CD4-positive, CD25-positive, alpha-beta regulatory T cell (primary cell): ENCODE measurements at regions not wholly inside any gene's neighbourhood (a gene's known extent, or its start where the extent isn't known, plus 50 kb on each side); places are given as distances from the start of the nearest gene placed in this dataset.
"Not testable (repeated sequence)": the region's sequence is repeated elsewhere in the genome, so short reads cannot be mapped to it uniquely, and the experiment has no call there.

Source experiments
- ATAC-seq, 2 donors: fragments of 150-1000 bp; cut with Tn5 transposase; one replicate each; pipeline ENCODE4 v1.10.0; 2021; ENCODE audit warnings: low read depth in 2 of 2, moderate number of reproducible peaks in 2 of 2, moderate library complexity in 1 of 2
- DNase-seq, 3 donors: peaks; one replicate each; pipeline versions ENCODE4 v3.0.0 to v3.0.0-alpha.2; 2012 to 2022; ENCODE audit warnings: mixed read lengths in 1 of 3
- H3K27ac ChIP-seq: one replicate; pipeline ENCODE4 v1.7.0; 2013; ENCODE audit warnings: mild to moderate bottlenecking, low read length; ENCODE audit not compliant: insufficient read depth, poor library complexity, severe bottlenecking
- H3K27me3 ChIP-seq: one replicate; pipeline ENCODE4 v1.7.0; 2013; ENCODE audit warnings: low read length; ENCODE audit not compliant: control insufficient read depth, insufficient read depth
- H3K36me3 ChIP-seq: one replicate; pipeline ENCODE4 v1.7.0; 2013; ENCODE audit warnings: mild to moderate bottlenecking, low read length, moderate library complexity; ENCODE audit not compliant: control insufficient read depth, insufficient read depth
- H3K4me1 ChIP-seq: 2 replicates; pipeline ENCODE4 v1.7.0; 2013; ENCODE audit warnings: mild to moderate bottlenecking, low read length; ENCODE audit not compliant: insufficient read depth, control insufficient read depth, poor library complexity, severe bottlenecking
- H3K4me3 ChIP-seq: one replicate; pipeline ENCODE4 v1.7.0; 2013; ENCODE audit warnings: low read depth, mild to moderate bottlenecking, low read length, moderate library complexity
- H3K9me3 ChIP-seq, 2 experiments: 1 replicate in 1 of 2; 2 replicates in 1 of 2; pipeline ENCODE4 v1.7.0; 2013; ENCODE audit warnings: low read length in 2 of 2, mild to moderate bottlenecking in 1 of 2, moderate library complexity in 1 of 2; ENCODE audit not compliant: control insufficient read depth in 2 of 2
- H3K27ac Mint-ChIP-seq, 3 donors: one replicate each; pipeline ENCODE4 v1.8.0; 2020 to 2022; ENCODE audit warnings: mild to moderate bottlenecking in 3 of 3, mixed read lengths in 3 of 3, moderate library complexity in 2 of 3
- H3K27me3 Mint-ChIP-seq: one replicate; pipeline ENCODE4 v1.8.0; 2022; ENCODE audit warnings: mild to moderate bottlenecking, mixed read lengths
- H3K36me3 Mint-ChIP-seq: one replicate; pipeline ENCODE4 v1.8.0; 2020; ENCODE audit warnings: mixed read lengths
- H3K4me1 Mint-ChIP-seq, 4 donors: one replicate each; pipeline ENCODE4 v1.8.0; 2020 to 2022; ENCODE audit warnings: mixed read lengths in 4 of 4, mild to moderate bottlenecking in 1 of 4
- H3K4me3 Mint-ChIP-seq, 4 donors: one replicate each; pipeline ENCODE4 v1.8.0; 2020 to 2022; ENCODE audit warnings: mild to moderate bottlenecking in 4 of 4, mixed read lengths in 4 of 4, moderate library complexity in 3 of 4
- H3K9me3 Mint-ChIP-seq, 7 donors: one replicate each; pipeline ENCODE4 v1.8.0; 2020 to 2022; ENCODE audit warnings: mixed read lengths in 7 of 7, mild to moderate bottlenecking in 3 of 7, moderate library complexity in 2 of 7

DNA sequence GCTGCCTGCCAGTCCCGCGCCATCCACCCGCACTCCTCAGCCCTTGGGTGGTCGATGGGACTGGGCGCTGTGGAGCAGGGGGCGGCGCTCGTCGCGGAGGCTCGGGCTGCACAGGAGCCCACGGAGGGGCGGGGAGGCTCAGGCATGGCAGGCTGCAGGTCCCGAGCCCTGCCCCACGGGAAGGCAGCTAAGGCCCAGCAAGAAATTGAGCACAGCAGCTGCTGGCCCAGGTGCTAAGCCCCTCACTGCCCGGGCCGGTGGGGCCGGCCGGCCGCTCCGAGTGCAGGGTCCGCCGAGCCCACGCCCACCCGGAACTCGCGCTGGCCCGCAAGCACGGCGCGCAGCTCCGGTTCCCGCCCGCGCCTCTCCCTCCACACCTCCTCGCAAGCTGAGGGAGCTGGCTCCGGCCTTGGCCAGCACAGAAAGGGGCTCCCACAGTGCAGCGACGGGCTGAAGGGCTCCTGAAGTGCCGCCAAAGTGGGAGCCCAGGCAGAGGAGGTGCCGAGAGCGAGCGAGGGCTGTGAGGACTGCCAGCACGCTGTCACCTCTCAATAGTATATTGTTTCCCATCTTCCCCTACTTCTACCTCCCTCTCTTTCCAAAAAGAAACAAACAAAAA is 219.6 kb downstream of the BAMBI start:
- not testable (repeated sequence) for H3K27me3 ChIP-seq, H3K9me3 ChIP-seq, H3K4me3 ChIP-seq, H3K4me1 Mint-ChIP-seq, H3K36me3 Mint-ChIP-seq, H3K36me3 ChIP-seq, H3K27ac ChIP-seq, H3K27ac Mint-ChIP-seq, H3K27me3 Mint-ChIP-seq, DNase-seq, H3K4me3 Mint-ChIP-seq, H3K9me3 Mint-ChIP-seq, H3K4me1 ChIP-seq, ATAC-seq

DNA sequence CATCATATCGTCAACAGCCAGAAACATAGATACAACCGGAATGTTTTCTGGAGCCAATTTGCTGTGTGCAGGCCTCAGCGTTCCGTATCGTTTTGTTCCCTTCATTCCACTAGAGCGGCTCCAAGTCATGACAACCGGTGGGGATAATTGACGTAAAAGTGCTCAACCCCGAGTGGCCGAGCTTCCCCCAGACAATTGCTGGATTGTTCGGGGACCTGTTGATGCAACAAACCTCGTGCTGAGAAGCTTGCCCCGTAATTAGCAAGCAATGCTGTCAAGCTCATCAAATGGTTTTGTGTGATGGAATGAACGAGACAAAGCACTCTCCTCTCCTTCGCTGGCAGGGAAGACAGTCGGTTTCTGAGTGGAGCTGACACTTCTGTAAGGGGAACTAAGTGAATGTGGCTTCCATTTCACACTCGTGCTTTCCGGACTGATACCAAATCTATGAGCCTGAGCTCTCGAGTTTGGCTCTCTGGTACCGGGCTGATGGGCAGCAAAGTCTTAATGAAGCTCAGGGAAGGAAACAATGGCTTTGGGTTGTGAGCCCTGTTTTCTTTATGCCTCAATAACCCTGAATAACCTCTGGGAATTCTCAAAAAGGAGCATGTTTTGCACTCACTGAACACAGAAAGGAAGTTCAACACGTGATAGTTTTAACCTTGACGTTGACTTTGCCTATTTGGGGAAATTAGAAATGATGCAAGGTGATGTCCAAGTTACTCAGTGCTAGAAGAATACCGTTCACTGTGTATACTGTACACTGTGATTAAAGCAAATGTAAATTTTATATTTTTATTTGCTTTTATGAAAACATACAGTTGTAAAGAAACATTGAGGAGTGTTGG is 220.5 kb downstream of the BAMBI start:
- Mint-ChIP-seq H3K27ac (no peak overlapping the region), H3K4me1 (no peaks in the 10 kb centered on the region), H3K9me3 (peaks cover 0 to 1% (median 0%) of the 10 kb centered on the region in 7 donors), H3K27me3 (no peaks in the 10 kb centered on the region), H3K36me3 (no peaks in the 10 kb centered on the region), H3K4me3 (no peak overlapping the region)
- H3K27ac ChIP-seq, result no peak overlapping the region
- ATAC-seq, result no peak
- DNase-seq, result no peak
- no peak overlapping the region for H3K4me3 ChIP-seq
- H3K9me3 ChIP-seq, result no peaks in the 10 kb centered on the region
- H3K4me1 ChIP-seq, result no peaks in the 10 kb centered on the region
- no peaks in the 10 kb centered on the region for H3K36me3 ChIP-seq
- H3K27me3 ChIP-seq, result no peaks in the 10 kb centered on the region

DNA sequence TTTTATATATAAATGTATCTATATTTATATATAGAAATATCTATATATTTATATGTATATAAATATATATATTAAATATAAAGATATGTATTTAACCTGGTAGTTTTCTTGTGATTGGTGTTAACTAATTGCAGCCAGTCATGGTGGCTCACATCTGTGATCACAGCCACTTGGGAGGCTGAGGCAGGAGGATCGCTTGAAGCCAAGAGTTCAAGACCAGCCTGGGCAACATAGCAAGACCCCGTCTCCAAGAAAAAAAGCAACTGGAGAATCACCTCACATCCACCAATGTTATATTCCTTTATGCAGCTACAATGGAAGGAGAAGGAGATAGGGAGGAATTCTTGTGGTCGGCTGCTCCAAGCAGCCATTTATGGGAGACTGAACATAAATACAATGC is 224.9 kb downstream of the BAMBI start:
- no peaks in the 10 kb centered on the region for H3K36me3 ChIP-seq
- Mint-ChIP-seq H3K36me3 (no peaks in the 10 kb centered on the region), H3K27ac (no peak overlapping the region), H3K4me1 (no peaks in the 10 kb centered on the region), H3K9me3 (peaks cover 0 to 3% (median 0%) of the 10 kb centered on the region in 7 donors), H3K27me3 (no peaks in the 10 kb centered on the region), H3K4me3 (no peak overlapping the region)
- H3K4me3 ChIP-seq, result no peak overlapping the region
- no peak for DNase-seq
- no peak for ATAC-seq
- H3K27me3 ChIP-seq, result no peaks in the 10 kb centered on the region
- no peak overlapping the region for H3K27ac ChIP-seq
- H3K4me1 ChIP-seq, result no peaks in the 10 kb centered on the region
- H3K9me3 ChIP-seq, result no peaks in the 10 kb centered on the region

DNA sequence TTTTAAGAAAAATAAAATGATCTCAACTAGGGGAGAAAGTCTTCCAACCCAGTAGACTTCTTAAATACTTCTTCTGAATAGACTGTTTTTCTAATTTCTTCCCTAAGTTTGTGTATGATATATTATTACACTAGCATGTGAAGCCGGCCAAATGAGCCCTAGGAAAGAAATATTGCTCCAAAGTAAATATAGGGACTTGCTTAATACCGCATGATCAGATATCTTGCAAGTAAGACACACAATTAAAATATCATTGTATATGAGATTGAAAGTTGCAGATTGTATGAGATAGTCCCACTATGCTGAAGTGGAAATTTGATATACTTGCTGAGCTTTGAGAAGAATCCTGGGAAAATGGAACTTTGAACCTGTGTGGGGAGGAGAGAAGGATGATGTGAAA is 225.7 kb downstream of the BAMBI start:
- Histone ChIP-seq H3K27ac (no peak overlapping the region), H3K9me3 (no peaks in the 10 kb centered on the region), H3K27me3 (no peaks in the 10 kb centered on the region), H3K4me1 (no peaks in the 10 kb centered on the region), H3K36me3 (no peaks in the 10 kb centered on the region), H3K4me3 (no peak overlapping the region)
- no peak for ATAC-seq
- no peak for DNase-seq
- Mint-ChIP-seq H3K4me3 (no peak overlapping the region), H3K9me3 (peaks cover 0 to 3% (median 0%) of the 10 kb centered on the region in 7 donors), H3K27me3 (no peaks in the 10 kb centered on the region), H3K27ac (no peak overlapping the region), H3K36me3 (no peaks in the 10 kb centered on the region), H3K4me1 (no peaks in the 10 kb centered on the region)

DNA sequence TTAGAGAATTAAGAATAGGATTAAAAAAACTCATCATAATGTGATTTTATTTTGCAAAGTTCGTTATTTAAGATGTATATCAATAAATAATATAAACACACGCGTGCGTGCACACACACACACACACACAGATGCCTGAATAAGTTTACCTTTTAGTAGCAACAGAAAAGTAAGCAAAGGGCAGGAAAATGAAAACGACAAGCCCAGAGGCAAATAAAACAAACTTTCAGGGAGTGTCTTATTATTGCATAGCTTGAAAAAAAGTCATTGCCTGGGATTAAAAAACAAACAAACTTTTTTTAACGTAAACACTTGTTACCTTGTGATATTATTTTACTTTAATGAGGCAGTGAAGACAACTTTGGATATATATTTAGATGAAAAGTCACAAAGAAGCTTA is 226.4 kb downstream of the BAMBI start:
- H3K27ac ChIP-seq, result no peak overlapping the region
- Mint-ChIP-seq H3K36me3 (no peaks in the 10 kb centered on the region), H3K4me3 (no peak overlapping the region), H3K9me3 (peaks cover 0 to 3% (median 0%) of the 10 kb centered on the region in 7 donors), H3K27ac (no peak overlapping the region), H3K4me1 (no peaks in the 10 kb centered on the region), H3K27me3 (no peaks in the 10 kb centered on the region)
- no peaks in the 10 kb centered on the region for H3K27me3 ChIP-seq
- no peaks in the 10 kb centered on the region for H3K4me1 ChIP-seq
- DNase-seq (no peak), ATAC-seq (no peak)
- H3K9me3 ChIP-seq, result no peaks in the 10 kb centered on the region
- H3K4me3 ChIP-seq, result no peak overlapping the region
- H3K36me3 ChIP-seq, result no peaks in the 10 kb centered on the region

DNA sequence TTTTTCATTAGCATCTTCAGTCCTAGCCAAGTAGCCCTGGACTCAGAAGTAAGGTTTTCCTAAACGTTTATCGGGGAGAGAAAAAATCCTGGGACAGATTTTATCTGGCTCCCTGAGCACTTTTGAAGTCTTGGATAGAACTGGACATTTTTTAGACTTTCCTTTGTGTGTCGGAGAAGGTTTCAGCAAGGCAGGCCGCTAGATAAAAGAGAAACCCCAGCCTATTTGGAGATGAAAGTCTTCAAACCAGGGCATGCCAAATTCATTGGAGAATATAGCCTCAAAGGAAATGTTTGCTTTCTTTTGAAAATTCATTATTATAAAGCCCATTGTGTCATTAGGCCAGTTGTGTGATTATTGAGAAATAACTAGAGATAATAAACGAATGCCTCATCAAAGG is 228.1 kb downstream of the BAMBI start:
- no peak for ATAC-seq
- Mint-ChIP-seq H3K36me3 (no peaks in the 10 kb centered on the region), H3K4me1 (no peaks in the 10 kb centered on the region), H3K27me3 (no peaks in the 10 kb centered on the region), H3K27ac (no peak overlapping the region), H3K4me3 (no peak overlapping the region), H3K9me3 (peaks cover 0 to 3% (median 0%) of the 10 kb centered on the region in 7 donors)
- H3K9me3 ChIP-seq, result no peaks in the 10 kb centered on the region
- no peak for DNase-seq
- no peaks in the 10 kb centered on the region for H3K27me3 ChIP-seq
- H3K27ac ChIP-seq, result no peak overlapping the region
- H3K36me3 ChIP-seq, result no peaks in the 10 kb centered on the region
- H3K4me1 ChIP-seq, result no peaks in the 10 kb centered on the region
- H3K4me3 ChIP-seq, result no peak overlapping the region

DNA sequence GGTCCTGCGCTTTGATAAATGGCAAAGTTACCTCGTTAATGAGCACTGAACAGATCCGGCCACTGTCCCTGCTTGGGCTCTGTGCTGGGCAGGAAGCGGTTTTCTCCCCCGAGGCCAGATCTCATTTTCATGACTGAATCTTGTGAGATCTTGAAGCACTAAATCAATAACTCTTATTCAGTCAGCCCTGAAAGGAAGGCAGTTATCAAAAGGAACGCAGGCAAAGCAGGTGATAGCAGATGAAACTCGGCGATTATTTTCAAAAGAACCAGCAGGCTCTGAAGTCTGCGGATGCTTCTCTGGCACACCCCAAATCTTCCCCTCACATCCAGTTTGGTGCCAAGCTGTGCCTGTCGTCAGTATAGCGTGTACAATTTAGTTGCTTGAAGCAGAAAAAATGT is 228.7 kb downstream of the BAMBI start:
- no peaks in the 10 kb centered on the region for H3K36me3 ChIP-seq
- no peaks in the 10 kb centered on the region for H3K9me3 ChIP-seq
- no peak overlapping the region for H3K27ac ChIP-seq
- ATAC-seq, result no peak
- H3K27me3 ChIP-seq, result no peaks in the 10 kb centered on the region
- H3K4me1 ChIP-seq, result no peaks in the 10 kb centered on the region
- Mint-ChIP-seq H3K4me3 (no peak overlapping the region), H3K36me3 (no peaks in the 10 kb centered on the region), H3K27ac (no peak overlapping the region), H3K27me3 (no peaks in the 10 kb centered on the region), H3K9me3 (peaks cover 0 to 1% (median 0%) of the 10 kb centered on the region in 7 donors), H3K4me1 (no peaks in the 10 kb centered on the region)
- no peak overlapping the region for H3K4me3 ChIP-seq
- DNase-seq, result no peak

DNA sequence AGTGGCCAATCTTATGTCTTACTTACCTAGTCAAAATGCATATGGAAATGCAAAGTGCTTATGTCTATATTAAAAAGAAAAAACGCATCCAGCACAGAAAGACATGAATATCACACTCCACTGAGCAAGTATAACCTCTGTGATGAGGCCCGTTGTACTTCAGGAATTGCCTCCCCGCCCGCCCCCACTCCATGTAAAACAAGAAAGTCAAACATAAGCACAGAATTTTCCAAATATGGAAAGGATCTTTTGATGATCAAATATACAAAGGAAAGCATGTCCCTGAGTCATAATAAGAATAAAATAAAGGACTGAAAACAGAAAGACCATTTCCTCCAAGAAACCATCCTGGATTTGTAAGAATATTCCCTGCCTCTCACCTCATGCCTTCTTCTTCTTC is 229.1 kb downstream of the BAMBI start:
- Mint-ChIP-seq H3K27ac (no peak overlapping the region), H3K4me1 (no peaks in the 10 kb centered on the region), H3K9me3 (peaks cover 0 to 1% (median 0%) of the 10 kb centered on the region in 7 donors), H3K4me3 (no peak overlapping the region), H3K36me3 (no peaks in the 10 kb centered on the region), H3K27me3 (no peaks in the 10 kb centered on the region)
- DNase-seq (no peak), ATAC-seq (no peak)
- H3K4me1 ChIP-seq, result no peaks in the 10 kb centered on the region
- H3K27me3 ChIP-seq, result no peaks in the 10 kb centered on the region
- no peak overlapping the region for H3K27ac ChIP-seq
- H3K36me3 ChIP-seq, result no peaks in the 10 kb centered on the region
- H3K9me3 ChIP-seq, result no peaks in the 10 kb centered on the region
- H3K4me3 ChIP-seq, result no peak overlapping the region
